Skeletal muscle cell (primary cell): ENCODE measurements at regions not wholly inside any gene's neighbourhood (a gene's known extent, or its start where the extent isn't known, plus 50 kb on each side); places are given as distances from the start of the nearest gene placed in this dataset.

Experiments
- DNase-seq: peaks from one replicate; pipeline ENCODE4 v3.0.0-alpha.2; 2010; ENCODE audit warnings: low read depth
- H3K4me3 ChIP-seq: 2 replicates; pipeline ENCODE4 v1.5.1; 2011; ENCODE audit warnings: low read depth, mild to moderate bottlenecking, control low read depth, low read length, moderate library complexity

DNA sequence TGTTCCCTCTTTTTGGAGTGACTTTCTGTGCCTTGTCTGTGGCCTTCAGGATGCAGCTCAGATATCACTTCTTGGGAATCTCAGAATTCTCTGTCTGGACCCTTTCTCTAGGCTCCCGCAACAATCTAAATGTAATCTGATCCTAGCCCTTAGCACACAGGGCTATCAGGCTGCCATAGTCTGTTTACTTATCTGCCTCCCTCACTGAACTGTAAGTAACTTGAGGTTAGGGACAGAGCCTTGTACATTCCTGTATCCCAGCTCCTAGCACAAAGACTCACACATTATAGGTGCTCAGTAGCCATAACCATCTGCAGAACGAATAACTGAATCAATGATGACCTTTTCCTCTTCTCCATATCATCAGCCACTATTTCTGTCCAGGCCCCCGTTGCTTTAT lies 69.5 kb downstream of the RTL9 start:
- H3K4me3 ChIP-seq = no peak overlapping the region
- no peak for DNase-seq

DNA sequence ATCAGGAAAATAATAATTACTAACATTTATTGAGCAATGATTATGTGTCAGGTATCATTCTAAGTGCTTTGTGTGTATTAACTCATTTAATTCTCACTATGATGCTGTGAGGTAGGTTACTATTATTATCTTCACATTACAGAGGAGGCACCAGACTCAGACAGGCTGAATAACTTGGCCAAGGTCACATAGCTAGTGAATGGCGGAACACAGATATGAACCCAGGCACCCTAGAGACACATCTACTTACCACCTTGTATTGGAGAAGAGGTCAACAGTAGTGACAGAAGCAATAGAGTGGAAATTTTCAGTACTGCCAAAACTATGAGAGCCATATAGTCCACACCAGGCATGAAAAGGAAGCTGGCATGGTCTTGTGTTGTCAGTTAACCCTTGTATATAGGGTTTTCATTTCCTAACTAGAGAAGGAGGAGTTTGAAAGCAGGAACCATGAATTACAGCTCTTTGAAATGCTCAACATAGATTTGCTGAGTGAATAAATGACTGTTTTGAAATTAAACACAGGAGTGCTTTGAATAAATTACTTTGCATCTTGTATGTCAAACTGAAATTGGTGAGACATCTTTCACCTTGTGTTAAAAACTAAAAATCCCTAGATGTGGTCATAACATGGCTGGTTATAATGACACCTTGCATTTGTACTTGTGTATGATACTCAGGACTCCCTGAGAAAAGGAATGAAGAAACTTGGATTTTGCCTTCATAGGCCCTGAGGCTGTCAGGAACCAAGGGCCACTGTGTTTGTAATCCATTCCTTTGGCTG lies 71.8 kb downstream of the RTL9 start:
- DNase-seq = no peak
- no peak overlapping the region for H3K4me3 ChIP-seq

DNA sequence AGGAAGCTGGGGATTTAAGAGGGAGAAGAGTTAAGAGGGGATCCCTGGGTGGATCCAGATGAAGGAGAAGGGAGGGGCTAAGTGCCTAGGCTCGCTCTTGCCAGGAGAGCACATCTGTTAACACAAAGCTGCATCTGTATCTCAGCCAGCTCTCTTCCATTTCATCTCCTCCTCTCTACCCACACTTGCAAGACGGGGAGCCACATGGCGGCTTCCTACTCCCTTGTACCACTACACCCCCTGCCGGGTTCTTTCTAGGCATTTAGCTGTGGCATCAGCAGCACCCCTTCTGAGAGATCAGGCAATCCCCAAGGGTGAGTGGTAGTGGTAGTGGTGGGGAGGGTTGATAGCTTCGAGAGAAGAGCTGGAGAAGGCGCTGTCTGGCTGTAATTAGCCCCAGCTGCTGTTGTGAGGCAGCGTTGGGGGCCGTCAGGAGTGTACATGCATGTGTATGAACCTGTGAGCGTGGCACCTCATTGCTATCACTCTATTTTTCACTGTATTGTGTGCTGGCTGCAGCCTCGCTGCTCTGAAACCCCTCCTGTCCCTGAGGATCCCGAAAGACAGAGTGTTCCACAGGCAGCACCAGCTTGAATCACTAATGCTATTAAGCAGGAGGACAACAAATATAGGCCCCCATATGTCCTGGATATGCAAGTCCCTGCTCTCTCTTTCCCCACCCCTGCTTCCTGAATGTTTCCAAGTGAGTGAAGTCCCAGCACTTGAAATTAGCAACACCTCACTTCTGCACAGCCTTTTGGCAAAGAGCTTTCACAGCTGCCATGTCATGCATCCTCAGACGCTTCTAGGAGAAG lies 73.7 kb downstream of the RTL9 start:
- DNase-seq = no peak
- no peak overlapping the region for H3K4me3 ChIP-seq

DNA sequence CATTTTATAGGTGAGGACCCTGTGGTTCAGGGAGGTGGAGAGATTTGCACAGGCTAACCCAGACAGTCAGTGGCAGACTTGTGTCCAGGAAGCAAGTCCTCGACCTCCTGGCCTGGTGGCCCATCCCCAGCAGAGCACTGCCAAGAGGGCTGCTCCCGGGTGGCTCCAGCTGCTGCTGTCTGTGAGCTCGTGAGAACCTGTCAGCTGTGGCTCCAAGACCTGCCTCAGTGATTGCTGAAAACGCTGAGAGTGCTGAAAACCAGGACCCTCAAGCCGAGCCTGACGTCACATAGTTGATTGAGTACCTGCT lies 74.2 kb downstream of the RTL9 start:
- no peak for DNase-seq

DNA sequence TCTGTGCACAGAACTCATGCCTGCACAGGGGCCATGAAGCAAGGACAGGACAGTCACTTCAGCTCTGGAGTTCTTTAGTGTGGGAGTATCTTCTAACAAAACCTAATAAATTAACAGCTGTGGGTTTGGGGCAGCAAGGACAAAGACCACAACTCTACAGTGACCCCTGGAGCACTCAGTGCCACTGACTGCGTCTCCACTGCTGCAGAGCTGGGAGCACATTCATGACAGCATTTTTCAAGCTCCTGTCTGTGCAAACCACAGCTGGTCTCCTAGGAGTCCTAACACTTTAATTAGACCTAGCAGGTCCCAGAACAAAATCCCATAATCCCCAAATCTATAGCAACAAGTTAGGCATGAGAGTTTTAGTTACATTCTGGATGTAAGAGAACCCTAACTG lies 76.5 kb downstream of the RTL9 start:
- H3K4me3 ChIP-seq = no peak overlapping the region
- no peak for DNase-seq

More for the DNA sequence above, 74.2 kb downstream of the RTL9 start:
- H3K4me3 ChIP-seq = no peak overlapping the region

DNA sequence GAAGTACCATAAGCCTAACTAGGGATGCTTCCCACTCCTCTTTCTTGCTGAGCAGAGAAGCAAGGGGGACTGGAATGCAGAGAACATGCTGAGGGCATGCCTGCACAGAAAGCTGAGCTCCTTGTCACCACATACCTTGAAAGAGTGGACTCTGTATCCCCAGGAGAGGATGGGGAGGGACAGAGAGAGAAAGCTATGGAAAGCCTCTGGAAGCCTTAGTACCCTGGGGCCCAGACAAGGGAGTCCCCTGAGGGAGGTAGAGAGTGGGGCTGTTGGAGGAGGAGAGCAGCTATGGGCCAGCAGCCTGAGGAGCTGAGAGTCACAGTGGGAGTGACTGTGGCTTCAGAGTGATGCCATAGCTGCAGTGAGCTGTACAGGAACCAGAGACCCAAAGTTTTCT lies 77.9 kb downstream of the RTL9 start:
- no peak for DNase-seq
- no peak overlapping the region for H3K4me3 ChIP-seq

DNA sequence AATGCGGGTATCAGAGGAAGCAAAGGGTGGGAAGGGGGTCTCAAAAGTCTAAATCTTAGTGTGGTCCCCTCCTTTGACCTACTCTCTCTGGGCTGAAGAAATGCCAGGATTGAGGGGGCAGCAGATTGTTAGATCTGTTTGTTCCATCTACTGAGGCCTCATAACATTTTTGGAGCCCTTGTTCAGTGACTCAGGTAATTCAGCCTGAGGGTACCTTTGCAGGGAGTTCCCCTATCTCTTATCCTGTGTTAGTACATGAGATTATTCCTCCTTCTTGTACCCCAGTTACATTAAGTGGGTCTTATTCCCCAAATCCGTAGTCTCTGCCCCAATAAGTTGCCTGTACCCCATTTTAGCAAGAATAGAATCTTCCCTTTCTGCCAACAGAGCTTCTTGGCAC lies 79.0 kb downstream of the RTL9 start:
- no peak for DNase-seq
- H3K4me3 ChIP-seq = no peak overlapping the region

DNA sequence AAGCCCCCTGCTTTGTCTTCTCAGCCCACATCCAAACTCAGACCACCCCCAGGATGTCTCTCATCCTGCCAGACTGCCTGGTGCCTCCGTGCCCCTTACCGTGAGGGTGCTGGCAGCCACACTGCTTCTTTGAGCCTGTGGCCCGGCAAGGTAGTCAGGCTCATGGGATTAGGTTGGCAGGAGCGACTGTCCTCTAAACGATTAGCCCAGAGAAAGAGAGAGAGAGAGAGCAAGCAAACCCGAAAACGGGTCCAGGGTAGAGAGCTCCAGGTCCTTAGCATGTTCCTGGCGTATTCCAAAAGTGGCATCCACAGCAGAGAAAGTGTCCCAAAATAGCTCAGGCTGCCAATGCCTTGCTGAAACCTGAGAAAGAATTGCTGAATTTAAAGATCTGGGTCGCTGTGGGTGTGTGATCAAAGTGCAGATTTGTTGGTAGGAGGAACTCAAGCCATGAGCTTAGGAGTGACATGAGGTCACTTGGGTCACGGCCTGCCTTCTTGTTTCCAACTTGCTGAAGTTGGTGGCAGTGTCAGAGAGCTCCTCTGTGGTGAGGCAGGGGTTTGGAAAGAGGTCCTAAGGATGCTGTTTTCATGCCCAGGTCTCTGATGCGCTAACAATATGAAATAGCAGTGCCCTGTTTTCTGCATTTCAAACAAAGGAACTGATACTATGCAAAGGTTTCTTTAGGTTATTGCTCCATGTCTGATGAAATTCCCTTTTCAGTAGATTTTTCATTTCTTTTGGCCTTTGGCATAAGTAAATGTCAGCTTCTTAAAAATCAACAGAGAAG lies 81.6 kb downstream of the RTL9 start:
- no peak overlapping the region for H3K4me3 ChIP-seq
- DNase-seq = no peak

DNA sequence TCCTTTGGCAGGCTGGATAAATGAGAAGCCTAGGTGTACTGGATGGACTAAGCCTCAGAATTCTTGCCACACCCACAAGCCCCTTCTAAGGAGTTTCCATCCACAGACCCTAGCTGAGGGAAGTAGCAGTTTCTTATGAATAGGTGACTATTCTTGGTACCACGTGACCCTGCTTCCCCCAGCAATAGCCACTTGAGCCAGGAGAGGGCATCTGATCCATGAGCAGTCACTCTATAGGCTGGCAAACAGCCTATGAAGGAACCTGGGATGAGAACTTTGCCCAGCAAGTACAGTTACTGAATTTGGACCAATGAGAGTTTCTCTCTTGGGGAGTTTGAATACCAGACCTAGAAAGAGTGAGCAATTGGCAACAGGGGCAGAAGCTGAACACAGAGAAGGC lies 84.0 kb downstream of the RTL9 start:
- DNase-seq = no peak
- H3K4me3 ChIP-seq = no peak overlapping the region

DNA sequence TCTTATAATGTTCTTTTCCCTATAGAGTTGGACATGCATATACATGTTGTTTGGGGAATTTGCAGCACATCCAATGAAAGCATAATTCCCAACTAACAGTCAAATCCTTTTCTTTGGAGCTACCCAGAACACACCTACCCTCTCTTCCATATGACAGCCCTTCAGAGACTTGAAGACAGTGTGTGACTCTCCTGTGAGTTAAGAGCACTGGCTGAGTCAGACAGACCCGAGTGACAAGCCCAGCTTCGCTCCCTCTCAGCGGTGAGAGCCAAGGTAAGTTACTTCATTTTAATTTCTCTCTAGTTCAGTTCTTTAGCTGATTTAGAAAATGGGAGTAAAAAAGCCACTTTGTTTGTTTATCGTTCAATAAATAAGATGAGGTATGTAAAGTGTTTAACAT lies 86.3 kb downstream of the RTL9 start:
- H3K4me3 ChIP-seq = no peak overlapping the region
- no peak for DNase-seq

DNA sequence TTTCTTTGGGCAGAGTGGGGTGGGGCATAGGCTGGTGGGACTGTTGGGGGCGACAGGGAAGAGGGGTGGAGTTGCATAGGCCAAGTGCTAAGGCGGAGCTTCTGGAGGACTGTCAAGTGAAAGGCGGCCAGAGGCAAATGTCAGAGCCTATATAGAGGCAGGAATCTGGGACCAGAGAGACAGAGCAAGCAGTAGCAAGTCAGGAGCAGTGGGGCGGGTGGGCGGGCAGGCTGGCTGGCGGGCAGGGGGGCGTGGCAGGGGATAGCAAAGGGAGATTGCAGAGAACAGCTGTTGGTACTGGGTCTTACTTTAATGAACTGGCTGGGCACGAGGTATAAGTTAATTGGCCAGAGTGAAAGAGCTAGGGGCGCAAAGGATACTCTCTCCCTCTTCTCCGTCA lies 89.8 kb downstream of the RTL9 start:
- DNase-seq = no peak
- no peak overlapping the region for H3K4me3 ChIP-seq

DNA sequence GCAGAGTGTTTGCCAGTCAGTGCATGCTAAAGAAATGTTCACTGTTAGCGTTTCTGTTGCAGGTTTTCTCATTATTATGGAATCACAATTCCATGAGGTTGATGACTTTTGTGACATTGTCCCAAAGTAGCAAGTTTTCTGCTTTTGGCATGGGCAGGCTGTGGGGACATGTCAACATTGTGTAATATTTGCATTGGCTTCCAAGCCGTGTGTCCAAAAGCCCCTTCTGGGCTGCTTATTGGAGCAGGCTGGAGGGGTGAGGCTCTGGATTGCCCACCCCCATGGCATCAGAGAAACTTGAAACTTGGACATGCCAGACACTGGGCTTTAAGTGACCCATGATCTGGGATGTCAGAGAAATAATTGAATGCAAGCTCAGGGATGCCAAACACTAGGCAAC lies 90.7 kb downstream of the RTL9 start:
- no peak overlapping the region for H3K4me3 ChIP-seq
- no peak for DNase-seq

DNA sequence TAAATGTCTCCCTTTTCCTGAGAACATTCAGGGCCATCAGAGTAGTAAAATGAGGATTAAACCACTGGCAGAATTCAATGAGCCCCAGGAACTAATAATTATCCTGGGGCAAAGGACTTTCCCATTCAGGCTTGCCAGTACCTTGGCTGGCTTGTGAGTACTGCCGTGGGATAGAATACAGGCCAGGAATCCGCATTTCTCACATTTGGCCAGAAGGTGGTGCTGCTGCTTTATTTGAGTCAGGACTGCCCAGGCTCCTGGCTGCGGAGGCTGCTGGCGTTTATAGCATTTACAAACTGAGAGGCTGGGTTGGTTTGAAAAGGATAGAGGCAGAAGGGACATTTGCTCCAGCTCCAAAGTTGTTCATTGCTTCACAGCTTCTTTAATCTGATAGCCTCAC lies 91.4 kb downstream of the RTL9 start:
- peak; percentile 4 for DNase-seq
- no peak overlapping the region for H3K4me3 ChIP-seq

DNA sequence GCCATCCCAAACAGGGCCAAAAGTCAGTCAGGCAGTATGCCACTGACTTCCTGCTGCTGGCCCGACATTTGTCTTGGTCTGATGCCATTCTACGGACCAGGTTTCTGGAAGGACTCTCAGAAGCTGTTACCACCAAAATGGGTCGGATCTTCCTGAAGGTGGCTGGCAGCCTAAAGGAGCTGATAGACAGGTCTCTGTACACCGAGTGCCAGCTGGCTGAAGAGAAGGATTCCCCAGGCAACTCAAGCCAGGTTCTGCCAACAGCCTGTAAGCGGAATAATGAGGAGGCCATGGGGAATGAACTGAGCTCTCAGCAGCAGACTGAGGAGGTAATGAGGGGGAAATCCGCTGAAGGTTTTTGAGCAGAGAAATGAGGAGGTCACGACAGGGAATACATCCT lies 95.7 kb downstream of the RTL9 start:
- DNase-seq = no peak
- no peak overlapping the region for H3K4me3 ChIP-seq

DNA sequence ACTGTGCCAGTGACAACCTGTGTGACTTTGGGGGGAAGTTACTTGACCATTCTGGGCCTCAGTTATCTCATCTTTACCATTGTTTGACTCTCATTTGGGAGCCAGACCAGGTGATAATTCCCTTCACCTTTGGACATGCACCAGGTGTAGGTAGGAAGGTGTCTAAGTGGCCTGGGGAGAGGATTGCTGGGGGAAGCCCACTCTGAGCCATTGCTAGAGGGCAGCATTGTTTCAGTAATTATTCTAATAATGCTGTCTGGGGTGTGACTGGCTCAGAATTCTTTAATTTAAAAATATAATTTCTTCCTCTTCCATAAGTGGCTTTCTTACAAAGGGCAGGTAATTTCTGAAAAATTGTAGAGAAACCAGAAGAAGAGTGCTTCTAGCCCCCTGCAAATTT lies 104.3 kb downstream of the RTL9 start:
- H3K4me3 ChIP-seq = no peak overlapping the region
- DNase-seq = no peak

DNA sequence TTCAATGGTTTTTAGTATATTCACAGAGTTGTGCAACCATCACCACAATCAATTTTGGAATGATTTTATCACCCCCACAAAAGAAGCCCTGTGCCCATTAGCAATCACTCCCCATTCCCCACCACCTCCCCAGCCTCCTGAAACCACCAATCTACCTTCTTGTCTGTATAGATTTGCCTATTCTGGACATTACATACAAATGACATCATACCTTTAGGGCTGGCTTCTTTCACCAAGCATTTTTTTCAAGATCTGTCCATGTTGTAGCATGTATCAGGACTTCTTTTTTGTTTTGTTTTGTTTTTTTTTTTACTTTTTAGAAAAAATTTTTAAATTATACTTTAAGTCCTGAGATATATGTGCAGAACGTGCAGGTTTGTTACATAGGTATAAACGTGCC lies 108.1 kb downstream of the RTL9 start:
- H3K4me3 ChIP-seq = no peak overlapping the region
- no peak for DNase-seq

DNA sequence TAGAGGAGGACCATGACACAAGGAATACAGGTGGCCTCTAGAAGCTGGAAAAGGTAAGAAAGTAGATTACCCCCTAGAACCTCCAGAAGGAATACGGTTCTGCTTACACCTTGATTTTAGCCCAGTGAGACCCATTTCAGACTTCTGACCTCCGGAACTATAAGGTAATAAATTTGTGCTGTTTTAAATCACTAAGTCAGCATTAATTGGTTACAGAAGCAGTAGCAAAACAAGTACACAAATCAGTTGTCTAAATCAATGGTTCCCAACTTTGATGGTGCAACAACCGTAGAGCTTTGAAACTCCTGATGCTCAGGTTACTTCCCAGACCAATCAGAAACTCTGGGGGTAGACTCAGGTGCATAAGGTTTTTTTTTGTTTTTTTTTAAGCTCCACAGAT lies 113.6 kb downstream of the RTL9 start:
- DNase-seq = no peak
- no peak overlapping the region for H3K4me3 ChIP-seq

DNA sequence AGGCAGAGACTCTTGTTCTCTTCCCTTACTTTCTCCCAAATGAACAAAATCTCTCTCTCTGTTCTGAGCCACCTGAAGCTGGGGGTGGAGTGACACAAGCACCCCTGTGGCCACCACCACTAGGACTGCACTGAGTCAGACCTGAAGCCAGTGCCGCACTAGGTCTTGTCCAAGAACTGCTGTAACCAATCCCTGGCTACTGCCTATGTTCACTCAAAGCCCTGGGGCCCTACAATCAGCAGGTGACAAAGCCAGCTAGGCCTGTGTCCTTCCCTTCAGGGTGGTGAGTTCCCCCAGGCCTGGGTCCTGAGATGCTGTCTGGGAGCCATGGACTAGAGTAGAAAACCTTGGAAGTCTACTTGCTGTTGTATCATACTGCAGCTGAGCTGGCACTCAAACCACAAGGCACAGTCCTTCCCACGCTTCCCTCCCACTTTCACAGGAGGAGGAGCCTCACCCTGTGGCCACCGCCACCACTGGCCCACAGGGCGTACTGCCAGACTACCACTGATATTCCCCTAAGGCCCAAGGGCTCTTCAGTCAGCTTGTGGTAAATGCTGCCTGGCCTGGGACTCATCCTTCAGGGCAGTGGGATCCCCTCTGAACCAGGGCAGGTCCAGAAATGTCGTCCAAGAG lies 119.1 kb downstream of the RTL9 start:
- no peak overlapping the region for H3K4me3 ChIP-seq
- DNase-seq = no peak

DNA sequence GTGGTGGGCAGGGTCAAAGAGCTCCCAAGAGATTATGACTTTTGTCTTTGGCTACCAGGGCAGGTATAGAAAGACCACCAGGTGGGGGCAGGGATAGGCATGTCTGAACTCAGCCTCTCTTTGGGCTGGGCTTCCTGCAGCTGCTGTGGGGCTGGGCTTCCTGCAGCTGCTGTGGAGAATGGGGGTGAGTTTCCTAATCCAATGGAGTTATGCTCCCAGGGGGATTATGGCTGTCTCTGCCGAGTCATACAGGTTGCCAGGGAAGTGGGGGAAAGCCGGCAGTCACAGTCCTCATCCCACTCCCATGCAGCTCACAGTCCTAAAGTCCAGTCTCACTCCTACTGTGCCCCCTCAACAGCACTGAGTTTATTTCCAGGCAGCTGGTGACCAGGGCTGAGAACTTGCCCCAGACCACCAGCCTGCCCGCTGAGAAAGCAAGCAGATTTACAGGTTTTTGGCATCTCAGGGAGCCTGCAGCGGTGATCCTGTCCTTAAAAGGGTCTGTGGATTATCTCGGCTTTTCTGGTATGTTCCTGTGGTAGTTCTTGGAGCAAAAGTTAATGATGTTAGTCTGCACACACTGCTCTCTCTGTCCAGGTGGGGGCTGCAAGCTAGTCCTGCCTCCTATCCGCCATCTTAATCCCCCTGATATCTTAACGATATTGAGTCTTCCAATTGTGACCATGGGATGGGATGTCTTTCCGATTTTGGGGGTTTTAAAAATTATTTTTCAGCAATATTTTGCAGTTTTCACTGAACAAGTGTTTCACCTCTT lies 133.4 kb downstream of the RTL9 start:
- no peak overlapping the region for H3K4me3 ChIP-seq
- no peak for DNase-seq
